ENCODE measurements at regions not wholly inside any gene's neighbourhood (a gene's known extent, or its start where the extent isn't known, plus 50 kb on each side); places are given as distances from the start of the nearest gene placed in this dataset.
"Not testable (repeated sequence)": the region's sequence is repeated elsewhere in the genome, so short reads cannot be mapped to it uniquely, and the experiment has no call there.

DNA sequence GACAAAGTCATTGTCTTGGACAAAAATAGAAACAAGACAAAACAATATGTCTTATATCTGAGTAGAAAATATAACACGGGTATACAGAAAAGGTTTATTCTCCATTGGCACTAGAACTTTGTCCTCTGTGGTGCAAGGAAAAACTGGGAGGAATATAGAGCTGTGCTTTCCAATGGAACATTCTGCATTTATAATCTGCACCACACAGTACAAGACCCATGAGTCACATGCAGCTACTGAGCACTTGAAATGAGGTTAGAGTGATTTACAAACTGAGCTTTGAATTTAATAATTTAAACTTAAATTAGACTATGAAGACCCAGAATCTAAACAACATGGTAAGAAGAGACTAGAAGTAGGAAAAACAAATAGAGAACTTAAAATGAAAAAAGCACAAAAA, 86.1 kb downstream of the RAP2A start:
- no peak for ATAC-seq

- ATAC-seq: no peak
Observed at GRCh38 chr13:97520866-97521265, 86.9 kb downstream of the RAP2A start.

- ATAC-seq: no peak
Observed at GRCh38 chr13:97521726-97522125, 87.8 kb downstream of the RAP2A start.

DNA sequence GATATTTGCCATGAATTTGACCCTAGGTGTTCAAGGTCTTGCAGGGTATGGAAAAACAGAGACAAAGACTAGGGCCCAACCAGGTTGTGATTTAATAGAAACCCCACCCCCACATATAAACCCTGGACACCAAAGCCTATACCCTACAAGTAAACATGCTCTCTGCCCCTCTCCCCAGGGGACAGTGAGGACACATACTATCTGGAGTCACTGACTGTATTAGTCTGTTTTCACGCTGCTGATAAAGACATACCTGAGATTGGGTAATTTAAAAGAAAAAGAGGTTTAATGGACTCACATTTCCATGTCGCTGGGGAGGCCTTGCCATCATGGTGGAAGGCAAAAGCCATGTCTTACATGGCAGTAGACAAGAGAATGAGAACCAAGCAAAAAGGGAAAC, 88.3 kb downstream of the RAP2A start:
- ATAC-seq: no peak

DNA sequence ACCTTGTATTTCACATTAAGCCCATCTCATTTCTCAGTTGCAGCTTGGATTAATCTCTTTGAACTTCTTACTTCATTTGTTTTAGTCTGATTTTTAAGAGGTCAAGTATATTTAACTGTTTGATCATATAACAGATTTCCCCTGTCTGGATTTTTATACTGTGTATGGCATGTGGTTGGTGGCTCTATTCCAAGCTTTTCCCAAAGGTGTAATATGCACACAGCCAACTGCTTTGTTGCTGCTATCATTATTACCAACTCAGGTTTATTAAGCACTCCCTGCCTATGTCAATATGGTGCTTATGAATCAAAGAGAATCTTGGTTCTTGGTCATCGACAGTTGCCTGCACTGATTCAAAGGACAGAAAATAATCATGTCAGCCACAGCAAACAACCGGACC, 92.6 kb downstream of the RAP2A start:
- no peak for ATAC-seq

GRCh38 chr13:97528518-97528917, 94.5 kb downstream of the RAP2A start:
- no peak for ATAC-seq

DNA sequence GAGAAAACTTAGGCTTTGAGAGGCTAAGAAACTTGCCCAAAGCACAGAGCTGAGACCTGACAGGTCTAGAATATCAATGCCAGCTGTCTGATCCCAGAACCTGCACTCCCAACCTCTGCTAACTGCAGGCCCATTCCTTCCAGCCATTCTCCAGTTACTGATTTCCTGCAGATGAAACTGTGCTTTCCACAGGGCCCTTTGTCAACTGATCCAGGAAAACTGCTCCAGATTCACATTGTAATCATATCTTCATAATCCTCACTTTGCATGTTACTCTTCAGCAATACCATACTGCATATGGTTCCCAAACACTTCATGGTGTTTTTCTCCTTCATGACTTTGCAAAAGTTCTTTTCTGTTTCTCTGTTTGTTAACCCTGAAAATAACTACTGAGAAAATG, 100.6 kb downstream of the RAP2A start:
- no peak for ATAC-seq

GRCh38 chr13:97535614-97536013, 101.6 kb downstream of the RAP2A start:
- no peak for ATAC-seq

DNA sequence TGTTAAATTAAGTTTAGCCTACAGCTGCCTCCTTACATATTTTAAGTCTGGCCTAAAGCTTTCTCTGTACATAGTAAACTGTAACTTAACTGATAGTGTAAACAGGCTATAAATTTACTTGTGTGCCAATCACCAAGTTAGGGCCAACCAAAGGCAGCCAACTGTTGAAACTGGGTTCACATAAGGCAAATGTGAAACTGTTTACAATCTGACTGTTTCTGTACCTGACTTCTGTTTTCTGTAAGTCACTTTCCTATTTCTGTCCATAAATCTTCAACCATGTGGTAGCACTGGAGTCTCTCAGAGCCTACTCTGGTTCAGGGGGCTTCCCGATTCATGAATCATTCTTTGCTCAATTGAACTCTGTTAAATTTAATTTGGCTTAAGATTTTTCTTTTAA, 103.1 kb downstream of the RAP2A start:
- ATAC-seq: peak in 1 of 2 donors; percentile 17

GRCh38 chr13:97538203-97538602, 104.2 kb downstream of the RAP2A start:
- ATAC-seq: no peak

GRCh38 chr13:97539651-97540610, 106.0 kb downstream of the RAP2A start:
- ATAC-seq: peak in 1 of 2 donors; percentile 55

- no peak for ATAC-seq
Observed at GRCh38 chr13:97540696-97541095, 106.7 kb downstream of the RAP2A start.

- no peak for ATAC-seq
Observed at GRCh38 chr13:97542102-97542685, 108.2 kb downstream of the RAP2A start.

- ATAC-seq: no peak
Observed at GRCh38 chr13:97544031-97544765, 110.2 kb downstream of the RAP2A start.

DNA sequence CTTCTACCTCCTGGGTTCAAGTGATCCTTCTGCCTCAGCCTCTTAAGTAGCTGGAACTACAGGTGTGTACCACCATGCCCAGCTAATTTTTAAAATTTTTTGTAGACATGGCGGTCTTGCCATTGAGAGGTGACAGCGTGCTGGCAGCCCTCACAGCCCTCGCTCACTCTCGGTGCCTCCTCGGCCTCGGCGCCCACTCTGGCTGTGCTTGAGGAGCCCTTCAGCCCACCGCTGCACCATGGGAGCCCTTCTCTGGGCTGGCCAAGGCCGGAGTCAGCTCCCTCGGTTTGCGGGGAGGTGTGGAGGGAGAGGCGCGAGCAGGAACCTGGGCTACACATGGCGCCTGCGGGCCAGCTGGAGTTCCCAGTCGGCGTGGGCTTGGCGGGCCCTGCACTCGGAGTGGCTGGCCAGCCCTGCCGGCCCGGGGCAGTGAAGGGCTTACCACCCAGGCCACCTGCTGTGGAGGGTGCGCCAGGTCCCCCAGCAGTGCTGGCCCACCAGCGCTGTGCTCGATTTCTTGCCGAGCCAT, 111.1 kb downstream of the RAP2A start:
- not testable (repeated sequence) for ATAC-seq

GRCh38 chr13:97548138-97548537, 114.2 kb downstream of the RAP2A start:
- no peak for ATAC-seq

- ATAC-seq: no peak
Observed at GRCh38 chr13:97548711-97549110, 114.7 kb downstream of the RAP2A start.

GRCh38 chr13:97549201-97549600, 115.2 kb downstream of the RAP2A start:
- no peak for ATAC-seq

- no peak for ATAC-seq
Observed at GRCh38 chr13:97554496-97554895, 120.5 kb downstream of the RAP2A start.

- ATAC-seq: no peak
Observed at GRCh38 chr13:97555034-97555433, 121.1 kb downstream of the RAP2A start.

GRCh38 chr13:97559030-97559429, 125.1 kb downstream of the RAP2A start:
- no peak for ATAC-seq

DNA sequence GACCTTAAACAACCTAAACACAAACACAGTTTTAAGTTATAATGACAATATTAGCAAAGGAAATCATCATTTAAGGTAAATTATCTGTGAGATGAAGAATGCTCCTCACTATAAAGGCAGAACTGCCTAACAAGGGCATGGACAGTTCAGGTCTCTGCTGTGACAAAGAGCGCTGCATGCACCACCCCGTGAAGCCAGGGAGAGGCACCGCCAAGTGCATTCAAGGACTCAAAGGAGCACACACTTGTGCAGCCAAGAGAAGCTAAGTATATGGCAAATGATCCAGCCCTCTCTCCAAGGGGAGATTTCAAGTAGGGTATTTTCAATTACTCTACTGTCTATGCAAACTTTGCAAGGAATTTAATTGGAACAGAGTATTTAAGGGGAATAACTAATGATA, 126.0 kb downstream of the RAP2A start:
- no peak for ATAC-seq

DNA sequence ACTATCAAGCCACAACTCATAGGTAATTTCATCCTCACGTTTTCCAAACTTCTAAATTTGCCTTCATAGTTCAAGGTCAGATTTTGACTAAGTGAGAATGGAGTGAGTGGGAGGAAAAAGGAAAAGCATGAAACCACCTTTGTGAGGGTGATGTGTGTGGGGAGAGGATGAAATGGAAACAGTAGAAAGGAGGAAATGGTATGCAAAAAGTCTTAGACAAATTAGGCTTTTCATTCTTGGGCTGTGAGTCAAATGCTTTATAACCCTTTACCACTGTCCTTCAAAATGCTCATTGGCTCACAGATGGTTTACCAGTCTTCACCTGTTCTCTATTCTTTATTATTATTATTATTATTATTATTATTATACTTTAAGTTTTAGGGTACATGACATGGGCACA, 127.2 kb downstream of the RAP2A start:
- ATAC-seq: no peak
